Stimulated activated CD4-positive, alpha-beta T cell treated with anti-CD3 and anti-CD28 coated beads, Interleukin-2, amount 100 ng/mL, for 4 hours (primary cell): ENCODE measurements at regions not wholly inside any gene's neighbourhood (a gene's known extent, or its start where the extent isn't known, plus 50 kb on each side); places are given as distances from the start of the nearest gene placed in this dataset.

ENCODE experiments used
- DNase-seq: peaks from one replicate; pipeline ENCODE4 v3.0.0-alpha.2; 2020; ENCODE audit warnings: low read depth

DNA sequence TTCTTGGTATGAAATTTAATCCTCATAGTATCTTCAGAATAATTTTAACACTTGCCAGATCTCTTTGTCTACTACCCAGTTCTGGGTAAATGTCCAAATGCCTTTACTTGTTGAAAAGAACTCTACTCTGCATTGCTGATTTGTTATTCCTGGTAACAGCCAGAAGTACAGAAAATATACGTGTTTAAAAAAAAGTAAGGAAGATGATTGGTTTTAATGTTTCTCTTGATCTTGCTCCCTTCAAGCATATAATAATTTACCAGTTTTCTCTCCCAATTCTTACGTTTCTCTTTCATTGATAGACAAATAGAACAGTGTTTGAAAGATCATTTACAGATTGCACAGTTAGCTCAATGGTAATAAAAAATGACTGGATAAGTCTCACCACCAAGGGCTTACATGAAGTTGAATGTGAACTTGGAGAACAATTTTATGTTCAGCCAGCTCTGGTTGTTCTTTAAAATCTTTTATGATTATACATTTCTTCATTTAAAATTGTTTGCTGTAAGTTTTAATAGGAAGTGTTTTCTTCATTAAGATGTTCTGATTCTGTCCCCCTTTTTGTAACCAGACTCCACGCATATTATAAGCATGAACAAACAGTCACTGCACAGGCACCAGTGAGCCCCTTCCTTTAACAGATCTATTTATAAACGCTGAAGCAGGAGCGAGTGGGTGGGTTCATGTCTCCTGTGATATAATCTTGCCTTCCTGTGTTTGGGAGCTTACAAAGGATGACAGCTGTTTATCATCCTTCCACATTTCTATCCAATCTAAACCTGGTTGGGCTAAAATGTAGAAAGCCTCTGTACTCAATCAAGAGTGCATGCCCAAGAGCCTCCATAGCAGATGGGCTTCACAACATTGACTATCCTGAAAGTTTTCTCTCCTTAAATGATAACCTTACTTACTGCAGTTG, 299.5 kb downstream of the PRL start:
- no peak for DNase-seq

GRCh38 chr6:21998582-21998981, 298.3 kb downstream of the PRL start:
- DNase-seq = no peak

DNA sequence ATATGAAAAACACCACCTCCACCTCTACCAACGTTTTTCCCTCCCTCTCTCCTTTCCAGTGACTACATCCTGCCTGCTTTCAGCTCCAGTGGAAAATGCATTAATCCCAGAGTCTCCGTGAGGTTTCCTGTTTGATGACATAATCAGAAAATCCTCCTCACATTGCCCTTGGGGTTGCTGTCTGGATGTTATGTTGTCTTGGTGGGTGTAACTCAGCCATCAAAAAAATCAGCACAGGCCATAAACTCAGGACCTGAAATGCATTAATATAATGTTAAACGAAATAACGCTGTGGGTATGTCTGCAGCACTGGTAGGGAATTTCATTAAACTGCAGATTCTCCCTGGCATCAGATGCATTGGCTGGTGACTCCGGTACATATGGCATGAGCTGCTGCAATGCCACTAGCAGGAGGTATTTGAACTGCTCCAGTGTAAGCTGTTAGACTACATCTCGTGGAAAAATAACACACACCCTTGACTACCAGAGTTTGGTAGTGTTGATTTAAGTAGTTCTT, 297.8 kb downstream of the PRL start:
- no peak for DNase-seq

DNA sequence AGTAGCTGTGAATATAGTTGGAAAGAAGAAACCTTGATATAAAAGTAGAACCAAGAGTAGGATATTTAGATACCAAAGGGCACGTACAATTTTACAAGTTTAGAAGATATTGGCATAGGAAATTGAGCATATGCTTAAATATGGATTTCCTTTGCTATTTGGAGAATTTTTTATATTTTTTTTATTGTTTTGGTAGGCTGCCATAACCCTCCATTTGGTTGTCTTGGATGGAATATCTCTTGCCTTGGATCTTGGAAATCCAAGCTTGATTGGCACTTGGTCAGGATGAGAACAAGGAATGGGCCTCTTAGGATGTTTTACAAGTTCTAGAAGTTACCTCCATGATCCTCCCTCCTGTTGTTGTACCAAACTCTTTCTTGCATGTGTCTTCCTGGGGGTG, 297.1 kb downstream of the PRL start:
- DNase-seq = no peak

GRCh38 chr6:22001396-22002027, 295.3 kb downstream of the PRL start:
- DNase-seq = no peak

GRCh38 chr6:22003287-22003686, 293.5 kb downstream of the PRL start:
- no peak for DNase-seq

GRCh38 chr6:22006795-22007194, 290.0 kb downstream of the PRL start:
- DNase-seq = no peak

- DNase-seq = no peak
Observed at GRCh38 chr6:22007469-22007868, 289.4 kb downstream of the PRL start.

DNA sequence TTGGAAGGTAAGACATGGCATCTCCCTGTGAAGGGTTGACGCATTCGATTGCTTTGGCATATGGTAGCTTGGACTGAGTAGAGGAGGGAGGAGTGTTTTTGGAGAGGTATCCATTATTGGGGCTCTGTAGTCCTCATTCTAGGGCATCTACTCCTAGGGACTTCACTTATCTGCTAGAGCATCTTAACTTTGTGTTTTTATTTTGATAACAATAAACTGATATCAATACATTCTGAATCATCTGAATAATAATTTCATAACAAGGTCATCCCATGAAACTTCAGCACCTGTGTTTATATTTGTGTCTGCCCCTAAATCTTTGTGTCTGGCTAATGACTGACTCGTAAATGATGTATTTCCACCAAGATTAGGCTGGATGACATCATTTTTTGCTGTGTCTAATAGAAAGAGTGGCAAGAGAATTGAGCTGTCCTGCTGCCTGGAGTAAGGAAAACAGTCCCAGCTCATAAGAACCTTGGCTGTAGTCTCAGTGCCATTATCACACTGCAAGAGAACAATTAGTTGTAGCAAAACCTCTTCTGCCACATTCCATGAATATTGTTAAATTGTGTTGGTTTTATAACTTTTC, 288.5 kb downstream of the PRL start:
- DNase-seq = no peak

DNA sequence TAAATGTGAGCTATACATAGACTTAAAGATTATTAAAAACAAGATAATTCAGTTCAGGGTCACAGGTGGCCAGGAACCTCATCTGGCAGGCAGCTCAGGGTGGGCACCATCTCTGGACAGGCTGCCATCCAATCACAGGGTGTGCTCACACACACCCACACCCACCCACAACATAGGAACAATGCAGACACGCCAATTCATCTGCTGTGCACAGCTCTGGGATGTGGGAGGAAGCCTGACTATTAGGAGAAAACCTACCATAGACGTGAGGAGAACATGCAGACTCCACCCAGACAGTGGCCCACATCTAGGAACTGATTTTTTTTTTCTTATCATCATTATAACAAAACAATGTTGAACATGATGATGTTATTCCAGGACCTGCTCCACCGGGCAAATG, 286.7 kb downstream of the PRL start:
- no peak for DNase-seq

DNA sequence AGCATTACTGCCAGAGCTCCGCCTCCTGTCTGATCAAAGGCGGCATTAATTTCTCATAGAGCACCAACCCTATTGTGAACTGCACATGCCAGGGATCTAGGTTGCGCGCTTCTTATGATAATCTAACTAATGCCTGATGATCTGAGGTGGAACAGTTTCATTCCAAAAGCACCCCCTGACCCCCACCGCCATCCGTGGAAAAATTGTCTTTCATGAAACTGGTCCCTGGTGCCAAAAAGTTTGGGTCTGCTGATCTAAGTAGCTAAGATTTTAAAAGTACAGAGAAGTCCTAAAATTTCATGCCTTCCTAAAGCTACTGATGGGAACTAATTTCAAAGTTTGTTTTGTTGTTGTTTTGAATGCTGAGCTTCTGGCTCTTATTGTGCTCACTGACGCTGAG, 281.6 kb downstream of the PRL start:
- DNase-seq = no peak

DNA sequence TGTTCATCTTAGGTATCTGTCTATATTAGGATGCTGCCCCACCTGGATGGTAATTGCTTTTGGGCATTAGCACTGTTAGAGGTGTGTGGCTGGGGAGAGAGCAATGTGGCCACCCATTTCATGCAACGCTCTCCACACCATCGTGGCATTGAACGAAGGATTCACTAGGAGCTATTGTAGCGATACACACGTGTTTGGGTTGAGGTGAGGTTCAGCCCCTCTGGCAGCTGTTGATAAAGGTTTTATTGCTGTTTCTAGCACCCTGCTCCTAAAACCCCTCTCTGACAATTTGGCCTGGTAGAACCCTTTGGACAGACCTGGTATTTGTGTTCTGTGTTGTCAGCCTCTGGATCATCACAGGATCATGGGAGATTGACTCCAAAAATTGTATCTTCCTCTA, 280.9 kb downstream of the PRL start:
- DNase-seq = no peak

- DNase-seq = no peak
Observed at GRCh38 chr6:22017272-22017671, 279.6 kb downstream of the PRL start.

DNA sequence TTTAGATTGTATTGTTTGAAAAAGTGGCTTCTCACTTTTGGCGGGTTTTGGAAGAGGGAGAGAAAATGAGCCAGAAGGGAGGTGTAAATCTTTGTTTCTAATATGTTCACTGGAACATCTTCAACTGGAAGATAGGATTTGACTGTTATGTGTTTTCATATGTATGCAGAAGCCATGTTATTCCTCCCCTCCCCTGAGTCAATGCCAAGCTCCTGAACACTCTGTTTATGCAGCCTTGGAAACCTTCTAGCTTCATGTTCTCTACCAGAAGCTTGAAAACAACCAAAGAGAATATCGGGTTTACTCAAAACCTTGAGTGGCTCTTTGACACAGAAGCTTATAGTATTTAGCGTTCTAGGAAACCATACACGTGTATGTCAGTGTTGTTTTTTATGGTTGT, 279.1 kb downstream of the PRL start:
- DNase-seq = no peak

DNA sequence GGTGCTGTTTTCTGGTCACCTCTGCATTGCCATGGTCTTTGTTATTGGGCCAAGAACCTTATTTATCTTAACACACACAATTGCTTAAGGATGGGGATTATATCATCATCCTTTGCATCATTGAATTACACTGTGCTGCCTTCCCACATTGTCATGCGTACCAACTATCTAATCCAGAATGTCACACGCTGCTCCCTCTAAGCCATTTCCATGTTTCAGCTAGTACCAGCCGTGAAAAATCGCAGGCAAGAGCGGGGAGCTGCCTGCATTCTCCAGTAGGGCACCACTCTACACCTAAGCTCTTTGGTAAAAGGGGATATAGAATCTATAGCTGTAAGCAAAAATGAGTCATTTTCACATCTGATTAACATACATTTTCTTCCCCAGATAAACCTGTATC, 277.0 kb downstream of the PRL start:
- no peak for DNase-seq

GRCh38 chr6:22020299-22021003, 276.4 kb downstream of the PRL start:
- DNase-seq = no peak

DNA sequence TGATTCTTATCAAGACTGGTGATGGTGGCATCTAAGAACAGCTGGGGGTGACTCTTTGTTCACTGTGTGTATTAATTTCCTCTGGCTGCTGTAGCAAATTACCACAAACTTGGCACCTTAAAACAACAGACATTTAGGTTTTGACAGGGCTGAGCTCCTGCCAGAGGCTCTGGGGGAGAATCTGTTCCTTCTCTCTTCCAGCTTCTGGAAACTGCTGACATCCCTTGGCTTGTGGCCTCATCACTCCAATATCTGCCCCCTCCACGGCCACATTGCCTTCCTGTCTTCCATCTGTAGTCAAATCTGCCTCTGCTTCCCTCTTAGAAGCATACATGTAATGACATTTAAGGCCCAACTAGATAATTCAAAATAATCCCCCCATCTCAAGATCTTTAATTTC, 274.9 kb downstream of the PRL start:
- no peak for DNase-seq

DNA sequence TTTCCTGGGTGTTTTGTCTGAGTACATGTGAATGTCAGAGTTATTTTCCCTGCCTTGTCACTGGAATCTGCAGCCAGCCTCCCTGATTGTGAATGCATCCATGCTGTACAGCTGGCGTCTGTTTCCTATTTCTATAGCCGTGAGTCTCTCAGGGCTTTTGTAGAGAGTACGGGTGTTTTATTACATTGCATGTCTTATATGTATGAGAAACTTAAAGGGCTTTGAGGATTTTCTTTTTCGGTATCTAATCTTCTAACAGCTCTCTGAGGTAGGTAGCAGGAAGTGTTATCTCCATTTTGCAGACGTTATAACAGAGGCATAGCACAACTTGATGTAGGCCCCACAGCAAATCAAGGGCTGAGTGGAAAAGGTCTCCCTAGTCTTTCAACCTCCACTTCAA, 272.9 kb downstream of the PRL start:
- DNase-seq = no peak

- DNase-seq = no peak
Observed at GRCh38 chr6:22024973-22025467, 271.8 kb downstream of the PRL start.

- DNase-seq = no peak
Observed at GRCh38 chr6:22025468-22026163, 271.2 kb downstream of the PRL start.

GRCh38 chr6:22026164-22026678, 270.6 kb downstream of the PRL start:
- no peak for DNase-seq
